RWPE2 (cell line): ENCODE measurements at regions not wholly inside any gene's neighbourhood (a gene's known extent, or its start where the extent isn't known, plus 50 kb on each side); places are given as distances from the start of the nearest gene placed in this dataset.

Experiments used
- ATAC-seq: fragments of 200-7000 bp; cut with Tn5 transposase; 3 replicates; pipeline ENCODE4 v1.9.1; 2021; ENCODE audit warnings: low read depth
- DNase-seq: peaks from one replicate; pipeline ENCODE4 v3.0.0-alpha.2; 2020; ENCODE audit warnings: low spot score
- H3K27ac ChIP-seq: fragments of 450-650 bp; 2 replicates; pipeline ENCODE4 v1.5.1; 2017; ENCODE audit warnings: mild to moderate bottlenecking; ENCODE audit not compliant: poor library complexity, severe bottlenecking
- H3K27me3 ChIP-seq: fragments of 250-450 bp; sonication (Bioruptor Pico); 2 replicates; pipeline ENCODE4 v1.5.1; 2021; ENCODE audit warnings: mild to moderate bottlenecking, moderate library complexity; ENCODE audit not compliant: insufficient read depth, poor library complexity, severe bottlenecking
- H3K36me3 ChIP-seq: fragments of 250-450 bp; sonication (Bioruptor Pico); 2 replicates; pipeline ENCODE4 v1.5.1; 2020; ENCODE audit warnings: low read depth, mild to moderate bottlenecking, moderate library complexity
- H3K4me1 ChIP-seq: fragments of 250-450 bp; sonication (Bioruptor Pico); 2 replicates; pipeline ENCODE4 v1.5.1; 2021; ENCODE audit warnings: mild to moderate bottlenecking, moderate library complexity; ENCODE audit not compliant: insufficient read depth, poor library complexity, severe bottlenecking
- H3K4me3 ChIP-seq: fragments of 250-450 bp; sonication (Bioruptor Pico); 2 replicates; pipeline ENCODE4 v1.5.1; 2021; ENCODE audit warnings: mild to moderate bottlenecking, moderate library complexity; ENCODE audit not compliant: severe bottlenecking
- H3K9me3 ChIP-seq: fragments of 250-450 bp; sonication (Bioruptor Pico); 2 replicates; pipeline ENCODE4 v1.5.1; 2021; ENCODE audit warnings: mild to moderate bottlenecking, moderate library complexity; ENCODE audit not compliant: severe bottlenecking
- CTCF ChIP-seq: fragments of 450-650 bp; IDR thresholded peaks from one replicate; pipeline ENCODE4 v1.5.1; 2017; ENCODE audit warnings: mild to moderate bottlenecking, moderate library complexity; ENCODE audit not compliant: poor library complexity, severe bottlenecking

- TF ChIP-seq CTCF, result no peak
- H3K27ac ChIP-seq, result no peak overlapping the region
- no peak for DNase-seq
- H3K27me3 ChIP-seq, result peaks cover 9% of the 10 kb centered on the region
- no peak overlapping the region for H3K4me3 ChIP-seq
- peaks cover 6% of the 10 kb centered on the region for H3K9me3 ChIP-seq
- peaks cover 4% of the 10 kb centered on the region for H3K4me1 ChIP-seq
- no peaks in the 10 kb centered on the region for H3K36me3 ChIP-seq
- no peak for ATAC-seq
Measured at GRCh38 chr15:47135267-47135666, 582.0 kb upstream of the SEMA6D start.

DNA sequence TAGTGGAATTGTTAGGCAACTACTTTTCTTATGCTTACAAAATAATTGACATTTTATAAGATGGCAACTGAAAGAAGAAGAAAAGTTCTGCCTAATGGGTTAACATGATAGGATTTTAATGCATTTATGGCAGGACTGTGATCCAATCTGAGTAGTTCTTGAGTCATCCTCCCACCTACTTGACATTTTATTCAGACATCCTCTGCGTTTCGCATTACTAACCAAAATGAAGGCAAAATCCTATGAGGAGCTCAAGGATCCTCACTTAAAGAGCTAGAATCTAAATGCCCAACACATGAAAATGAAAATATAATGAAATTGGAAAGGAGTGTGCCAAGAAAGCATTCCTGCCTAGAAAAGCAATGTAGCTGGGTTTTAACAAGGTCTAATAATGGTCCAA lies 581.1 kb upstream of the SEMA6D start:
- Histone ChIP-seq H3K4me1 (peaks cover 4% of the 10 kb centered on the region), H3K9me3 (peaks cover 6% of the 10 kb centered on the region), H3K27me3 (peaks cover 9% of the 10 kb centered on the region), H3K36me3 (no peaks in the 10 kb centered on the region), H3K4me3 (no peak overlapping the region), H3K27ac (no peak overlapping the region)
- DNase-seq, result no peak
- no peak for TF ChIP-seq CTCF
- peak; percentile 44; the same call in 1 of the 3 replicates for ATAC-seq

DNA sequence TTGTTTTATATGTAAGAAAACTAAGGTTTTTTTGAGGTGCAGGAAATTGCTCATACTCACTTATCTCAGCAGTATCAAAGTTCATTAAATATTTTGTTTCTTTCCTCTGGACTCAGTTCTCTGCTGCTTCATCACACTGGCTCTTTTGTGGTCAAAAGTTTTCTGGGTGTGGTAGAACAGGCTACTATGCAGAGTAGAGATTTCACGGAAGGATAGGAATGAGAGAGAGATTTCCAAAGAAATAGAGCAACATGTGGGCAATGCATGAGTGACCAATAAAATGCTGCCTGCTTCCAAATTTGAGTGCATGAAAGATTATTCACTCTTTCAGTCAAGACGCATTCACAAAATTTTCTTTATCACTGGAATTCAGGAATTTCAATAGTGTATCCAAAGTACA lies 577.3 kb upstream of the SEMA6D start:
- DNase-seq, result no peak
- Histone ChIP-seq H3K4me1 (peaks cover 3% of the 10 kb centered on the region), H3K4me3 (no peak overlapping the region), H3K27me3 (peaks cover 9% of the 10 kb centered on the region), H3K9me3 (peaks cover 4% of the 10 kb centered on the region), H3K27ac (no peak overlapping the region), H3K36me3 (no peaks in the 10 kb centered on the region)
- TF ChIP-seq CTCF, result no peak
- ATAC-seq, result no peak

- Histone ChIP-seq H3K36me3 (no peaks in the 10 kb centered on the region), H3K4me1 (no peaks in the 10 kb centered on the region), H3K27ac (no peak overlapping the region), H3K9me3 (no peaks in the 10 kb centered on the region), H3K4me3 (no peak overlapping the region), H3K27me3 (no peaks in the 10 kb centered on the region)
- no peak for ATAC-seq
- DNase-seq, result no peak
- TF ChIP-seq CTCF, result no peak
Measured at GRCh38 chr15:47157827-47158226, 559.5 kb upstream of the SEMA6D start.

DNA sequence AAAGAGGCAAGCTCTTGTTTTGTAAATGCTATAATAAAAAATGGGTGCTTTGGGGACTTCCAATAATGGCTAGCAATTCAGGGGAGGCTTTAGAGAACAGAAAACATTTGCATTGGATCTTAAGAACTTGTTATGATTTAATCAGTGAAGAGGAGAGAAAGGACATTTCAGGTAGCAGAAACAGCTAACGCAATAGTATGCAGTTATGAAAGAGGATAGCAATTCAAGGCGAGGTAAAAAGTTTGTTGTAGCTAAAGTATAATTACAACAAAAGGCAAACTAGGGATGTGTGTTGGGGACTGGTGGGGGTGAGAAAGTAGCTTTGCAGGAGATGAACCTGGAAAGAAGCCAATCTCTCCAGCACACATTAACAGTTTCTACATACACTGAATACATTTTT lies 558.7 kb upstream of the SEMA6D start:
- no peak for TF ChIP-seq CTCF
- Histone ChIP-seq H3K27me3 (no peaks in the 10 kb centered on the region), H3K27ac (no peak overlapping the region), H3K9me3 (no peaks in the 10 kb centered on the region), H3K4me3 (no peak overlapping the region), H3K4me1 (no peaks in the 10 kb centered on the region), H3K36me3 (no peaks in the 10 kb centered on the region)
- DNase-seq (no peak), ATAC-seq (no peak)
